Loucy (cell line): ENCODE measurements at regions not wholly inside any gene's neighbourhood (a gene's known extent, or its start where the extent isn't known, plus 50 kb on each side); places are given as distances from the start of the nearest gene placed in this dataset.

Source experiments
- H2AFZ ChIP-seq: fragments of 200-600 bp; sonication (generic); 2 replicates; pipeline ENCODE4 v1.6.0; 2016; ENCODE audit warnings: antibody characterized with exemption, mild to moderate bottlenecking, low read length, moderate library complexity
- H3F3A ChIP-seq: fragments of 200-600 bp; 2 replicates; pipeline ENCODE4 v1.6.0; 2016; ENCODE audit warnings: antibody characterized with exemption, low read depth, mild to moderate bottlenecking
- H3K27me3 ChIP-seq: fragments of 200-600 bp; sonication (generic); 2 replicates; pipeline ENCODE4 v1.6.1; 2014; ENCODE audit warnings: low read length, mild to moderate bottlenecking; ENCODE audit not compliant: insufficient read depth, poor library complexity, severe bottlenecking
- H3K36me3 ChIP-seq: fragments of 200-600 bp; sonication (generic); 2 replicates; pipeline ENCODE4 v1.6.1; 2016; ENCODE audit warnings: low read length; ENCODE audit not compliant: insufficient read depth
- H3K4me1 ChIP-seq: fragments of 200-600 bp; sonication (generic); 2 replicates; pipeline ENCODE4 v1.5.1; 2014; ENCODE audit warnings: low read length, mild to moderate bottlenecking; ENCODE audit not compliant: insufficient read depth, poor library complexity, severe bottlenecking
- H3K4me2 ChIP-seq: fragments of 200-600 bp; sonication (generic); 2 replicates; pipeline ENCODE4 v1.6.0; 2014; ENCODE audit warnings: antibody characterized with exemption, low read length, low read depth, mild to moderate bottlenecking; ENCODE audit not compliant: poor library complexity, severe bottlenecking
- H3K4me3 ChIP-seq: fragments of 200-600 bp; sonication (generic); 2 replicates; pipeline ENCODE4 v1.5.1; 2014; ENCODE audit warnings: low read length, mild to moderate bottlenecking, mixed read lengths; ENCODE audit not compliant: poor library complexity, severe bottlenecking
- H3K79me2 ChIP-seq: fragments of 200-600 bp; sonication (generic); 2 replicates; pipeline ENCODE4 v1.6.1; 2014; ENCODE audit warnings: low read length; ENCODE audit not compliant: insufficient read depth
- H3K9ac ChIP-seq: fragments of 200-600 bp; sonication (generic); 2 replicates; pipeline ENCODE4 v1.6.0; 2014; ENCODE audit warnings: mild to moderate bottlenecking, low read depth, low read length, moderate library complexity; ENCODE audit not compliant: poor library complexity, severe bottlenecking
- H3K9me2 ChIP-seq: fragments of 200-600 bp; sonication (generic); replicated peaks from 2 replicates; pipeline ENCODE4 v1.6.1; 2016; ENCODE audit warnings: low read depth, low read length, mixed read lengths
- H3K9me3 ChIP-seq: fragments of 200-600 bp; sonication (generic); 2 replicates; pipeline ENCODE4 v1.6.1; 2014; ENCODE audit warnings: mild to moderate bottlenecking, antibody characterized with exemption, low read length, low read depth; ENCODE audit not compliant: insufficient read depth
- H4K20me1 ChIP-seq: fragments of 200-600 bp; sonication (generic); 2 replicates; pipeline ENCODE4 v1.6.0; 2014; ENCODE audit warnings: antibody characterized with exemption, low read length, mild to moderate bottlenecking; ENCODE audit not compliant: insufficient read depth, poor library complexity, severe bottlenecking
- CTCF ChIP-seq: fragments of 200-600 bp; sonication (generic); conservative IDR thresholded peaks from 2 replicates; pipeline ENCODE4 v1.5.1; 2014; ENCODE audit warnings: mild to moderate bottlenecking, antibody characterized with exemption, low read length
- EZH2phosphoT487 ChIP-seq: fragments of 200-600 bp; IDR thresholded peaks from 2 replicates; pipeline ENCODE4 v1.6.1; 2018; ENCODE audit warnings: antibody characterized with exemption, mild to moderate bottlenecking, moderate library complexity, borderline replicate concordance

DNA sequence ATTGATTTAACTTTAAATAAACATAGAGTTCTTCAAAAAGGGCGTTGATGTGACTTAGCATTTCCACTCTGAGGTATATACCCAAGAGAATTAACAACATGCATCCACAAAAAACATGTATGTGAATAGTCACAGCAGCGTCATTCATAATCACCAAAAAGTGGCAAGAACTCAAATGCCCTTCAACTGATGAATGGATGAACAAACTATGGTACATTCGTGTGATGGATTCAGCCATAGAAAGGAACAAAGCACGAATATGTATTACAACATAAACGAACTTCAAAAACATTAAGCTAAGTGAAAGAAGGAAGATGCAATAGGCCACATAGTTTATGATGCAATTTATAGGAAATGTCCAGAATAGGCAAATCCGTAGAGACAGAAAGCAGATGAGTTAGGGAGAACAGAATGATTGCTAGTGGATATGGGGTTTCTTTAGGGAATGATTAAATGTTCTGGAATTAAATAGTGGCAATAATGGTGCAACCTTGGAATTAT, 72.3 kb upstream of the UQCRFS1 start:
- Histone ChIP-seq H3K9me2 (no peaks in the 10 kb centered on the region), H3K79me2 (no peaks in the 10 kb centered on the region), H3K27me3 (no peaks in the 10 kb centered on the region), H3K4me2 (no peak overlapping the region), H3F3A (no peaks in the 10 kb centered on the region), H3K4me1 (no peaks in the 10 kb centered on the region), H4K20me1 (no peaks in the 10 kb centered on the region), H2AFZ (no peak overlapping the region), H3K9me3 (peaks cover 9% of the 10 kb centered on the region; the same call in 1 of the 2 replicates), H3K9ac (no peak overlapping the region), H3K36me3 (no peaks in the 10 kb centered on the region), H3K4me3 (no peak overlapping the region)
- TF ChIP-seq EZH2phosphoT487 (no peak), CTCF (no peak)

DNA sequence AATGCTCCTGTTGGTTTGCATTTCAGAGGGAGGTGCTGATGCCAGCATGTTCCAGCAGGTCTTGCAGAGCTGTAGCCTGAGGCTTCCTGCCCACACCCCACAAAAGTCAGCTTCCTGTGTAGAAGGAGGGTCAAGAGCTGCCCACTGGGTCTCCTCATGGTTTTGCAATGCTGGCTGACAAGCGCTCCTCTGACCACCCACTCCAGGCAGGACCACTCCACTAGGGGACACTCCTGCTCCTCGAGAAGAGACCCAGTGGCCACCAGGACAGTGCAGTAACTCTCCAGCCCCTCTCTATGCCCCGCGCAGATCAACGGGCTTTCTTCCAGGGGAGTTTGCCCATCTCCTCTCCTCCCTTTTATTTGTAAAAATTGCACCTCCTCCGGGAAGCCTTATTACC, 72.9 kb upstream of the UQCRFS1 start:
- H3K9ac ChIP-seq, result no peak overlapping the region
- TF ChIP-seq EZH2phosphoT487 (no peak), CTCF (no peak)
- no peak overlapping the region for H3K4me3 ChIP-seq

GRCh38 chr19:29287061-29287460, 74.1 kb upstream of the UQCRFS1 start:
- Histone ChIP-seq H3K27me3 (no peaks in the 10 kb centered on the region), H2AFZ (no peak overlapping the region), H3K4me3 (no peak overlapping the region), H4K20me1 (no peaks in the 10 kb centered on the region), H3K4me1 (no peaks in the 10 kb centered on the region), H3K9me2 (no peaks in the 10 kb centered on the region), H3F3A (no peaks in the 10 kb centered on the region), H3K4me2 (no peak overlapping the region), H3K9me3 (peaks cover 10% of the 10 kb centered on the region; the same call in 1 of the 2 replicates), H3K79me2 (no peaks in the 10 kb centered on the region), H3K9ac (no peak overlapping the region), H3K36me3 (no peaks in the 10 kb centered on the region)
- TF ChIP-seq CTCF (no peak), EZH2phosphoT487 (no peak)

More for the DNA sequence above, 72.9 kb upstream of the UQCRFS1 start:
- Histone ChIP-seq H3K36me3 (no peaks in the 10 kb centered on the region), H3K9me3 (peaks cover 9% of the 10 kb centered on the region; the same call in 1 of the 2 replicates), H3K79me2 (no peaks in the 10 kb centered on the region), H2AFZ (no peak overlapping the region), H3K27me3 (no peaks in the 10 kb centered on the region), H4K20me1 (no peaks in the 10 kb centered on the region), H3K9me2 (no peaks in the 10 kb centered on the region), H3F3A (no peaks in the 10 kb centered on the region), H3K4me1 (no peaks in the 10 kb centered on the region), H3K4me2 (no peak overlapping the region)
